Parathyroid adenoma (tissue), 2 donors: ENCODE measurements at regions not wholly inside any gene's neighbourhood (a gene's known extent, or its start where the extent isn't known, plus 50 kb on each side); places are given as distances from the start of the nearest gene placed in this dataset.

Source experiments
- H2AFZ ChIP-seq: fragments of 300-600 bp; sonication (generic); one replicate; pipeline ENCODE4 v1.7.0; 2017; ENCODE audit warnings: antibody characterized with exemption, mild to moderate bottlenecking
- H3K27ac ChIP-seq: fragments of 300-600 bp; sonication (generic); one replicate; pipeline ENCODE4 v1.7.0; 2017
- H3K27me3 ChIP-seq: fragments of 300-600 bp; sonication (generic); one replicate; pipeline ENCODE4 v1.7.0; 2017; ENCODE audit warnings: low read length; ENCODE audit not compliant: control insufficient read depth, insufficient read depth
- H3K36me3 ChIP-seq: fragments of 300-600 bp; sonication (generic); one replicate; pipeline ENCODE4 v1.7.0; 2017; ENCODE audit warnings: low read length; ENCODE audit not compliant: control insufficient read depth, insufficient read depth
- H3K4me1 ChIP-seq: fragments of 300-600 bp; sonication (generic); one replicate; pipeline ENCODE4 v1.7.0; 2017; ENCODE audit warnings: control low read depth
- H3K4me2 ChIP-seq: fragments of 300-600 bp; sonication (generic); one replicate; pipeline ENCODE4 v1.7.0; 2017; ENCODE audit warnings: low read length
- H3K4me3 ChIP-seq: fragments of 300-600 bp; sonication (generic); one replicate; pipeline ENCODE4 v1.7.0; 2017; ENCODE audit warnings: low read depth, low read length
- H3K79me2 ChIP-seq: fragments of 300-600 bp; sonication (generic); one replicate; pipeline ENCODE4 v1.7.0; 2017; ENCODE audit warnings: control low read depth
- H3K9ac ChIP-seq: fragments of 300-600 bp; sonication (generic); one replicate; pipeline ENCODE4 v1.7.0; 2017; ENCODE audit warnings: mild to moderate bottlenecking
- H3K9me3 ChIP-seq: fragments of 300-600 bp; sonication (generic); one replicate; pipeline ENCODE4 v1.7.0; 2017; ENCODE audit warnings: low read length; ENCODE audit not compliant: control insufficient read depth
- TF ChIP-seq, protein P1 (sequence below): fragments of 300-600 bp; sonication (generic); IDR thresholded peaks from one replicate; pipeline ENCODE4 v1.7.0; 2017; ENCODE audit warnings: antibody characterized with exemption, mild to moderate bottlenecking
- donor health status: primary hyperparathyroidism.

- Histone ChIP-seq H3K36me3 (no peaks in the 10 kb centered on the region), H3K4me3 (no peak overlapping the region), H2AFZ (no peak overlapping the region), H3K4me2 (no peak overlapping the region), H3K4me1 (no peaks in the 10 kb centered on the region), H3K9me3 (no peaks in the 10 kb centered on the region), H3K27me3 (no peaks in the 10 kb centered on the region), H3K27ac (no peak overlapping the region), H3K79me2 (no peaks in the 10 kb centered on the region), H3K9ac (no peak overlapping the region)
- TF ChIP-seq, protein P1, sequence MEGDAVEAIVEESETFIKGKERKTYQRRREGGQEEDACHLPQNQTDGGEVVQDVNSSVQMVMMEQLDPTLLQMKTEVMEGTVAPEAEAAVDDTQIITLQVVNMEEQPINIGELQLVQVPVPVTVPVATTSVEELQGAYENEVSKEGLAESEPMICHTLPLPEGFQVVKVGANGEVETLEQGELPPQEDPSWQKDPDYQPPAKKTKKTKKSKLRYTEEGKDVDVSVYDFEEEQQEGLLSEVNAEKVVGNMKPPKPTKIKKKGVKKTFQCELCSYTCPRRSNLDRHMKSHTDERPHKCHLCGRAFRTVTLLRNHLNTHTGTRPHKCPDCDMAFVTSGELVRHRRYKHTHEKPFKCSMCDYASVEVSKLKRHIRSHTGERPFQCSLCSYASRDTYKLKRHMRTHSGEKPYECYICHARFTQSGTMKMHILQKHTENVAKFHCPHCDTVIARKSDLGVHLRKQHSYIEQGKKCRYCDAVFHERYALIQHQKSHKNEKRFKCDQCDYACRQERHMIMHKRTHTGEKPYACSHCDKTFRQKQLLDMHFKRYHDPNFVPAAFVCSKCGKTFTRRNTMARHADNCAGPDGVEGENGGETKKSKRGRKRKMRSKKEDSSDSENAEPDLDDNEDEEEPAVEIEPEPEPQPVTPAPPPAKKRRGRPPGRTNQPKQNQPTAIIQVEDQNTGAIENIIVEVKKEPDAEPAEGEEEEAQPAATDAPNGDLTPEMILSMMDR = no peak
These were observed 320.4 kb upstream of the CCL2 start for GRCh38 chr17:33934696-33935095.

DNA sequence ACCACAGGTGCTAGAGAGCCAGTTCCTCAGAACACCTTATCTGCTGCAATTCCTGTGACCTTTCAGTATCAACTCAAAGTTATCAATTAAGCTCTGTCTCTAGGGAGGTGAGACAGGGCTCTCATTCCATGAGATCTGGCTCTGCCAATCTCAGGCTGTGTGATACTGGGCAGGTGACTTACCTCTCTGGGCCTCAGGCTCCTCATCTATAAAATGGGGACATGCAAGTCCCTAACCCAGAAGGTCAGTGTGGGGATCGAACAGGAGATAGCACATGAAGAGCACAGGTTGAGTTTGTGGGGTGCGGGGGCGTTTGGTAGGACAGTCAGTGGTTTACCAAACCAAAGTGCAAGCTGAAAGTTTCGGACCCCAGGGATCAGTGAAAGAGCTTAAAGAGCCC lies 319.3 kb upstream of the CCL2 start:
- no peaks in the 10 kb centered on the region for H3K9me3 ChIP-seq
- TF ChIP-seq, protein P1 = no peak
- H2AFZ ChIP-seq = no peak overlapping the region

GRCh38 chr17:33936764-33937163 lies 318.3 kb upstream of the CCL2 start:
- no peak overlapping the region for H3K9ac ChIP-seq
- no peaks in the 10 kb centered on the region for H3K79me2 ChIP-seq
- H2AFZ ChIP-seq = no peak overlapping the region
- no peaks in the 10 kb centered on the region for H3K36me3 ChIP-seq
- no peak overlapping the region for H3K4me3 ChIP-seq
- H3K4me1 ChIP-seq = no peaks in the 10 kb centered on the region
- TF ChIP-seq, protein P1 = no peak
- no peak overlapping the region for H3K4me2 ChIP-seq
- H3K9me3 ChIP-seq = no peaks in the 10 kb centered on the region
- H3K27me3 ChIP-seq = no peaks in the 10 kb centered on the region
- H3K27ac ChIP-seq = no peak overlapping the region

More for the DNA sequence above, 319.3 kb upstream of the CCL2 start:
- H3K4me3 ChIP-seq = no peak overlapping the region
- no peaks in the 10 kb centered on the region for H3K4me1 ChIP-seq
- H3K79me2 ChIP-seq = no peaks in the 10 kb centered on the region
- H3K27ac ChIP-seq = no peak overlapping the region
- H3K27me3 ChIP-seq = no peaks in the 10 kb centered on the region
- no peaks in the 10 kb centered on the region for H3K36me3 ChIP-seq
- no peak overlapping the region for H3K4me2 ChIP-seq
- no peak overlapping the region for H3K9ac ChIP-seq

GRCh38 chr17:33939959-33940358 lies 315.1 kb upstream of the CCL2 start:
- Histone ChIP-seq H2AFZ (no peak overlapping the region), H3K79me2 (no peaks in the 10 kb centered on the region), H3K4me3 (no peak overlapping the region), H3K9ac (no peak overlapping the region), H3K27me3 (no peaks in the 10 kb centered on the region), H3K27ac (no peak overlapping the region), H3K36me3 (no peaks in the 10 kb centered on the region), H3K4me2 (no peak overlapping the region), H3K9me3 (no peaks in the 10 kb centered on the region), H3K4me1 (no peaks in the 10 kb centered on the region)
- TF ChIP-seq, protein P1 = no peak

DNA sequence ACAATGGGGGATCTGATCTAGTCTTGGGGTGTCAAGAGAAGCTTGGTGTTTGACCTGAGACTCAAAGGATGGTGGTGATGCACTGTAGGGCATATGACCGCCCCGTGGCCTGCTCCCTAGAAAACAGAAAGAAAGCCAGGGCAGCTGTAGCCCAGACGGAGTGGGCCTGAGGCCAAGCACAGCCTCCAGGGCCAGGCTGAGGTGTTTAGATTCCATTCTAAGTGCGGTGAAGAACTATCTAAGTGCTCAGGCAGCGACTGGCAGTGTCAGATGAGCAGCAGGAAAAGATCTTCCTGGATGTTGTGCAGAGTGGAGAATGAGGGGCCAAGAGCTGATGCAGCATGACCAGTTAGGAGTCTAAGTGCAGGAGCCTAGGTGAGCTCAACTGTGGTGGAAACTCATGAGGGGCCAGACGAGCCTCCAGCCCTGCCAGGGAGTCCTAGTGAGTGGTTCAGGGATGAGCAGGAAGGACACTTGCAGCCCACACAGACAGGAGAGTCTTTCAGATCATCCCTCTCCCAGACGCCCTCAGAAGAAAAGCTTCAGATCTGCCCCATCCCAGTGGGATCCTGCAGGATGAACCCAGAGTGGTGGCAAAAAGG lies 314.2 kb upstream of the CCL2 start:
- no peaks in the 10 kb centered on the region for H3K9me3 ChIP-seq
- no peak overlapping the region for H2AFZ ChIP-seq
- no peak overlapping the region for H3K4me3 ChIP-seq
- TF ChIP-seq, protein P1 = no peak
- no peak overlapping the region for H3K27ac ChIP-seq
- H3K27me3 ChIP-seq = no peaks in the 10 kb centered on the region
- H3K4me1 ChIP-seq = no peaks in the 10 kb centered on the region
- no peaks in the 10 kb centered on the region for H3K79me2 ChIP-seq
- no peak overlapping the region for H3K9ac ChIP-seq
- H3K36me3 ChIP-seq = no peaks in the 10 kb centered on the region
- H3K4me2 ChIP-seq = no peak overlapping the region
